ENCODE measurements at regions not wholly inside any gene's neighbourhood (a gene's known extent, or its start where the extent isn't known, plus 50 kb on each side); places are given as distances from the start of the nearest gene placed in this dataset.

GRCh38 chr4:18366892-18367291 is 345.3 kb upstream of the LCORL start:
- Mint-ChIP-seq H3K4me3 (no peak overlapping the region), H3K9me3 (no peaks in the 10 kb centered on the region), H3K4me1 (no peaks in the 10 kb centered on the region), H3K36me3 (ENCODE audit: low read depth) (no peaks in the 10 kb centered on the region), H3K27me3 (ENCODE audit: low read depth) (no peaks in the 10 kb centered on the region), H3K27ac (no peak overlapping the region)
- TF ChIP-seq CTCF (IDR thresholded peaks at IDR 0.05; ENCODE audit: unreplicated experiment in 3 of 3): peak; percentile 41 to 58 (median 48)

- Mint-ChIP-seq H3K27me3 (ENCODE audit: low read depth) (no peaks in the 10 kb centered on the region), H3K4me1 (no peaks in the 10 kb centered on the region), H3K27ac (no peak overlapping the region), H3K9me3 (no peaks in the 10 kb centered on the region), H3K36me3 (ENCODE audit: low read depth) (no peaks in the 10 kb centered on the region), H3K4me3 (no peak overlapping the region)
- TF ChIP-seq CTCF (IDR thresholded peaks at IDR 0.05; ENCODE audit: unreplicated experiment in 3 of 3): no peak
Measured at GRCh38 chr4:18366136-18366535, 344.6 kb upstream of the LCORL start.

- no peaks in the 10 kb centered on the region for H3K4me1 Mint-ChIP-seq
- H3K4me3 Mint-ChIP-seq: no peak overlapping the region
- no peaks in the 10 kb centered on the region for H3K36me3 Mint-ChIP-seq (ENCODE audit: low read depth)
- H3K27ac Mint-ChIP-seq: no peak overlapping the region
- H3K9me3 Mint-ChIP-seq: peaks cover 9% of the 10 kb centered on the region
- TF ChIP-seq CTCF (IDR thresholded peaks at IDR 0.05; ENCODE audit: unreplicated experiment in 3 of 3): no peak
- H3K27me3 Mint-ChIP-seq (ENCODE audit: low read depth): no peaks in the 10 kb centered on the region
Measured at GRCh38 chr4:18343581-18343980, 322.0 kb upstream of the LCORL start.

- no peak for TF ChIP-seq CTCF (IDR thresholded peaks at IDR 0.05; ENCODE audit: unreplicated experiment in 3 of 3)
- Mint-ChIP-seq H3K36me3 (ENCODE audit: low read depth) (no peaks in the 10 kb centered on the region), H3K4me1 (no peaks in the 10 kb centered on the region), H3K9me3 (peaks cover 13% of the 10 kb centered on the region), H3K27me3 (ENCODE audit: low read depth) (no peaks in the 10 kb centered on the region), H3K27ac (no peak overlapping the region), H3K4me3 (no peak overlapping the region)
Measured at GRCh38 chr4:18342847-18343246, 321.3 kb upstream of the LCORL start.

- Mint-ChIP-seq H3K36me3 (ENCODE audit: low read depth) (no peaks in the 10 kb centered on the region), H3K27ac (no peak overlapping the region), H3K9me3 (no peaks in the 10 kb centered on the region), H3K4me1 (peaks cover 4% of the 10 kb centered on the region), H3K4me3 (no peak overlapping the region), H3K27me3 (ENCODE audit: low read depth) (no peaks in the 10 kb centered on the region)
- no peak for TF ChIP-seq CTCF (IDR thresholded peaks at IDR 0.05; ENCODE audit: unreplicated experiment in 3 of 3)
Measured at GRCh38 chr4:18321956-18322530, 300.5 kb upstream of the LCORL start.

- H3K4me3 Mint-ChIP-seq: no peak overlapping the region
- no peaks in the 10 kb centered on the region for H3K9me3 Mint-ChIP-seq
- no peak for TF ChIP-seq CTCF (IDR thresholded peaks at IDR 0.05; ENCODE audit: unreplicated experiment in 3 of 3)
- no peaks in the 10 kb centered on the region for H3K27me3 Mint-ChIP-seq (ENCODE audit: low read depth)
- peaks cover 4% of the 10 kb centered on the region for H3K4me1 Mint-ChIP-seq
- no peak overlapping the region for H3K27ac Mint-ChIP-seq
- H3K36me3 Mint-ChIP-seq (ENCODE audit: low read depth): no peaks in the 10 kb centered on the region
Measured at GRCh38 chr4:18319431-18319830, 297.9 kb upstream of the LCORL start.
